PC-9 (cell line): ENCODE measurements at regions not wholly inside any gene's neighbourhood (a gene's known extent, or its start where the extent isn't known, plus 50 kb on each side); places are given as distances from the start of the nearest gene placed in this dataset.

Source experiments
- EZH2 ChIP-seq: fragments of 200-600 bp; sonication (generic); IDR thresholded peaks from 2 replicates; pipeline ENCODE4 v1.8.0; 2017; ENCODE audit warnings: antibody characterized with exemption, low read depth
- TF ChIP-seq, protein P1 (sequence below): fragments of 200-600 bp; sonication (generic); conservative IDR thresholded peaks from 2 replicates; pipeline ENCODE4 v1.6.1; 2017; ENCODE audit warnings: mixed run types, antibody characterized with exemption, mild to moderate bottlenecking, moderate library complexity

DNA sequence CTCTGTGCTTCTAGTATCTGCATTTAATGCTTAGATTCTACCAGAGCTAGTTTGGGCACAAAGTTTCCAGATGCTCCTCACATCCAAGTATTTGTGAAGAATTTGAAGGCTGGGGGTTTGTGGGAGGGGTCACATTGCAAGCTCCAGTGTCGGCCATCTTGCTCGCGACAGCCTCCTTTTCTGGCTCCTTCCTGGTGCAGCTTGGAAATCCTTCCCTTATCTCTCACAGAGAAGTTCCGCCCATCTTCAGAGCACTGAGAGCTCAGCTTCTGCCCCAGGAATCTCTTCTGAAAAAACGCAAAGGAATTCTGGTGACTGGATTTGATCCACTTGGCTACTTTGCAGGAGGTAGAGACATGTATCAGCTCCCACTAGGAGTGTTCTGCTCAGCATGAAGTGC is 497.5 kb downstream of the TBC1D22A start:
- TF ChIP-seq, protein P1, sequence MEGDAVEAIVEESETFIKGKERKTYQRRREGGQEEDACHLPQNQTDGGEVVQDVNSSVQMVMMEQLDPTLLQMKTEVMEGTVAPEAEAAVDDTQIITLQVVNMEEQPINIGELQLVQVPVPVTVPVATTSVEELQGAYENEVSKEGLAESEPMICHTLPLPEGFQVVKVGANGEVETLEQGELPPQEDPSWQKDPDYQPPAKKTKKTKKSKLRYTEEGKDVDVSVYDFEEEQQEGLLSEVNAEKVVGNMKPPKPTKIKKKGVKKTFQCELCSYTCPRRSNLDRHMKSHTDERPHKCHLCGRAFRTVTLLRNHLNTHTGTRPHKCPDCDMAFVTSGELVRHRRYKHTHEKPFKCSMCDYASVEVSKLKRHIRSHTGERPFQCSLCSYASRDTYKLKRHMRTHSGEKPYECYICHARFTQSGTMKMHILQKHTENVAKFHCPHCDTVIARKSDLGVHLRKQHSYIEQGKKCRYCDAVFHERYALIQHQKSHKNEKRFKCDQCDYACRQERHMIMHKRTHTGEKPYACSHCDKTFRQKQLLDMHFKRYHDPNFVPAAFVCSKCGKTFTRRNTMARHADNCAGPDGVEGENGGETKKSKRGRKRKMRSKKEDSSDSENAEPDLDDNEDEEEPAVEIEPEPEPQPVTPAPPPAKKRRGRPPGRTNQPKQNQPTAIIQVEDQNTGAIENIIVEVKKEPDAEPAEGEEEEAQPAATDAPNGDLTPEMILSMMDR, result no peak
- TF ChIP-seq EZH2, result no peak
